ENCODE measurements at regions not wholly inside any gene's neighbourhood (a gene's known extent, or its start where the extent isn't known, plus 50 kb on each side); places are given as distances from the start of the nearest gene placed in this dataset.

DNA sequence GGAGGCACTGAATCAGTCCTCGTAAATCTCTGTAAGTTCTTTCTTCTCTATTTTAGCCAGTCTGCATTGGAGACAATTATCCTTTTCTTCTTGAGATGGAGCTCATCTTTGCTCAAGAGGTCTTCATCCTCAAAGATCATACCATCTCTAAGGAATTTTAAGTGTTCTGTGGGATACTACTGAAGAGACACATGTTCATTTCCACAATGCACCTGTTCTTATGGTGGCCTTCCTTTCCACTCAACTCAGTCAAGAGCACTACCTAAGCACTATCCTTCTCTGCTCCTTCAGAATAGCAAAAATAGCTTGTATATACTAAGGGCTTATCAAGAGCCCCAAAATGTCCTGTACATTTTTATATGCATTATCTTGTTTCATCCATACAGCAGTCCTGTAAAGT lies 214.0 kb downstream of the KLF5 start:
- TF ChIP-seq, protein P1, sequence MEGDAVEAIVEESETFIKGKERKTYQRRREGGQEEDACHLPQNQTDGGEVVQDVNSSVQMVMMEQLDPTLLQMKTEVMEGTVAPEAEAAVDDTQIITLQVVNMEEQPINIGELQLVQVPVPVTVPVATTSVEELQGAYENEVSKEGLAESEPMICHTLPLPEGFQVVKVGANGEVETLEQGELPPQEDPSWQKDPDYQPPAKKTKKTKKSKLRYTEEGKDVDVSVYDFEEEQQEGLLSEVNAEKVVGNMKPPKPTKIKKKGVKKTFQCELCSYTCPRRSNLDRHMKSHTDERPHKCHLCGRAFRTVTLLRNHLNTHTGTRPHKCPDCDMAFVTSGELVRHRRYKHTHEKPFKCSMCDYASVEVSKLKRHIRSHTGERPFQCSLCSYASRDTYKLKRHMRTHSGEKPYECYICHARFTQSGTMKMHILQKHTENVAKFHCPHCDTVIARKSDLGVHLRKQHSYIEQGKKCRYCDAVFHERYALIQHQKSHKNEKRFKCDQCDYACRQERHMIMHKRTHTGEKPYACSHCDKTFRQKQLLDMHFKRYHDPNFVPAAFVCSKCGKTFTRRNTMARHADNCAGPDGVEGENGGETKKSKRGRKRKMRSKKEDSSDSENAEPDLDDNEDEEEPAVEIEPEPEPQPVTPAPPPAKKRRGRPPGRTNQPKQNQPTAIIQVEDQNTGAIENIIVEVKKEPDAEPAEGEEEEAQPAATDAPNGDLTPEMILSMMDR (conservative IDR thresholded peaks at IDR 0.05; ENCODE audit: low read depth, low read length): no peak
- TF ChIP-seq EZH2 (IDR thresholded peaks at IDR 0.05; ENCODE audit: low read length, unreplicated experiment) (no peak), EZH2phosphoT487 (IDR thresholded peaks at IDR 0.05; ENCODE audit: borderline replicate concordance, low read length) (no peak)

Measured in PC-3 (cell line).